ENCODE measurements at regions not wholly inside any gene's neighbourhood (a gene's known extent, or its start where the extent isn't known, plus 50 kb on each side); places are given as distances from the start of the nearest gene placed in this dataset.

DNA sequence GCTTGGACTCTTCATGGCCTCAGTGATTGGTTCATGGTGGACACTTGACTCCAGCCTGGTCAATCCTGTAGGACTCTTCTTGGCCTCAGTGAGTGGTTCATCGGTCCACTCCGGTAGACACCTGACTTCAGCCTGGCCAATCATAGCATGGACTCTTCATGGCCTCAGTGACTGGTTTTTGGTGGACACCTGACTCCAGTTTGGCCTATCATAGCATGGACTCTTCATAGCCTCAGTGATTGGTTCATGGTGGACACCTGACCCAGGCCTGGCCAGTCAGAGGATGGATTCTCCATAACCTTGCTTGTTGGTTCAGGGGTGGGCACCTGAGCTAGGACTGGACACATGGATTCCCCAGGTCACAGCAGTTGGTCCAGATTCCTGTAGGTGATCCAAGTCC, 106.0 kb upstream of the ERCC6L2 start:
- Histone ChIP-seq H3K79me2 (ENCODE audit: control insufficient read depth, insufficient read depth, low read length) (no peaks in the 10 kb centered on the region), H3K36me3 (ENCODE audit: control insufficient read depth, insufficient read depth, low read length) (no peaks in the 10 kb centered on the region), H3K27ac (ENCODE audit: extremely low read depth, low read depth, low read length) (no peak overlapping the region), H2AFZ (ENCODE audit: low read depth, low read length) (no peak overlapping the region), H3K9ac (ENCODE audit: insufficient read depth in 1 of 2, low read depth in 2 of 2, low read length in 2 of 2) (no peak overlapping the region), H3K4me2 (ENCODE audit: insufficient read depth, low read length) (no peak overlapping the region), H3K9me1 (ENCODE audit: control insufficient read depth, insufficient read depth, low read length) (no peaks in the 10 kb centered on the region), H3K4me3 (no peak overlapping the region), H3K9me3 (replicated peaks; ENCODE audit: control insufficient read depth, insufficient read depth, low read depth, low read length) (no peaks in the 10 kb centered on the region), H3K27me3 (ENCODE audit: control insufficient read depth in 2 of 2, insufficient read depth in 2 of 2, low read length in 2 of 2) (peaks cover 26 to 60% of the 10 kb centered on the region in 2 experiments), H3K4me1 (replicated peaks in 1 of 2; ENCODE audit: control insufficient read depth in 2 of 2, insufficient read depth in 2 of 2, low read length in 2 of 2) (peaks cover 0 to 4% of the 10 kb centered on the region in 2 experiments; a peak in 1 of 5 replicates), H4K20me1 (replicated peaks; ENCODE audit: control insufficient read depth, insufficient read depth, low read length) (no peaks in the 10 kb centered on the region)
- in situ Hi-C loops (cut with MboI), result no loop called here
- 6% methylated on average over 2 of the region's 2 CpGs for WGBS (ENCODE audit: insufficient coverage, low coverage, missing lambda C conversion rate)
- TF ChIP-seq, protein P1, sequence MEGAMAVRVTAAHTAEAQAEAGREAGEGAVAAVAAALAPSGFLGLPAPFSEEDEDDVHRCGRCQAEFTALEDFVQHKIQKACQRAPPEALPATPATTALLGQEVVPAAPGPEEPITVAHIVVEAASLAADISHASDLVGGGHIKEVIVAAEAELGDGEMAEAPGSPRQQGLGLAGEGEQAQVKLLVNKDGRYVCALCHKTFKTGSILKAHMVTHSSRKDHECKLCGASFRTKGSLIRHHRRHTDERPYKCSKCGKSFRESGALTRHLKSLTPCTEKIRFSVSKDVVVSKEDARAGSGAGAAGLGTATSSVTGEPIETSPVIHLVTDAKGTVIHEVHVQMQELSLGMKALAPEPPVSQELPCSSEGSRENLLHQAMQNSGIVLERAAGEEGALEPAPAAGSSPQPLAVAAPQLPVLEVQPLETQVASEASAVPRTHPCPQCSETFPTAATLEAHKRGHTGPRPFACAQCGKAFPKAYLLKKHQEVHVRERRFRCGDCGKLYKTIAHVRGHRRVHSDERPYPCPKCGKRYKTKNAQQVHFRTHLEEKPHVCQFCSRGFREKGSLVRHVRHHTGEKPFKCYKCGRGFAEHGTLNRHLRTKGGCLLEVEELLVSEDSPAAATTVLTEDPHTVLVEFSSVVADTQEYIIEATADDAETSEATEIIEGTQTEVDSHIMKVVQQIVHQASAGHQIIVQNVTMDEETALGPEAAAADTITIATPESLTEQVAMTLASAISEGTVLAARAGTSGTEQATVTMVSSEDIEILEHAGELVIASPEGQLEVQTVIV (CRISPR knock-in tag; IDR thresholded peaks at IDR 0.05; ENCODE audit: borderline replicate concordance), result no peak
- TF ChIP-seq TRIM28 (IDR thresholded peaks at IDR 0.05) (no peak), RAD51 (IDR thresholded peaks at IDR 0.05; ENCODE audit: borderline replicate concordance, low read depth) (peak; percentile 75), GTF3C2 (IDR thresholded peaks at IDR 0.05; ENCODE audit: borderline replicate concordance, extremely low read depth, insufficient read length) (no peak), NEUROD1 (IDR thresholded peaks at IDR 0.05; ENCODE audit: borderline replicate concordance, low read depth, low read length, partially characterized antibody) (no peak), NFYB (IDR thresholded peaks at IDR 0.05; ENCODE audit: extremely low read depth, insufficient read length) (peak; percentile 12), TFAM (CRISPR knock-in tag; conservative IDR thresholded peaks at IDR 0.05) (no peak), USF1 (CRISPR knock-in tag; IDR thresholded peaks at IDR 0.05) (peak; percentile 82), ZNF707 (CRISPR knock-in tag; conservative IDR thresholded peaks at IDR 0.05) (no peak)
- TF ChIP-seq, protein P2, sequence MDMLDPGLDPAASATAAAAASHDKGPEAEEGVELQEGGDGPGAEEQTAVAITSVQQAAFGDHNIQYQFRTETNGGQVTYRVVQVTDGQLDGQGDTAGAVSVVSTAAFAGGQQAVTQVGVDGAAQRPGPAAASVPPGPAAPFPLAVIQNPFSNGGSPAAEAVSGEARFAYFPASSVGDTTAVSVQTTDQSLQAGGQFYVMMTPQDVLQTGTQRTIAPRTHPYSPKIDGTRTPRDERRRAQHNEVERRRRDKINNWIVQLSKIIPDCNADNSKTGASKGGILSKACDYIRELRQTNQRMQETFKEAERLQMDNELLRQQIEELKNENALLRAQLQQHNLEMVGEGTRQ (CRISPR knock-in tag; IDR thresholded peaks at IDR 0.05), result peak; percentile 63
- TF ChIP-seq, protein P3, sequence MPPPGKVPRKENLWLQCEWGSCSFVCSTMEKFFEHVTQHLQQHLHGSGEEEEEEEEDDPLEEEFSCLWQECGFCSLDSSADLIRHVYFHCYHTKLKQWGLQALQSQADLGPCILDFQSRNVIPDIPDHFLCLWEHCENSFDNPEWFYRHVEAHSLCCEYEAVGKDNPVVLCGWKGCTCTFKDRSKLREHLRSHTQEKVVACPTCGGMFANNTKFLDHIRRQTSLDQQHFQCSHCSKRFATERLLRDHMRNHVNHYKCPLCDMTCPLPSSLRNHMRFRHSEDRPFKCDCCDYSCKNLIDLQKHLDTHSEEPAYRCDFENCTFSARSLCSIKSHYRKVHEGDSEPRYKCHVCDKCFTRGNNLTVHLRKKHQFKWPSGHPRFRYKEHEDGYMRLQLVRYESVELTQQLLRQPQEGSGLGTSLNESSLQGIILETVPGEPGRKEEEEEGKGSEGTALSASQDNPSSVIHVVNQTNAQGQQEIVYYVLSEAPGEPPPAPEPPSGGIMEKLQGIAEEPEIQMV (tag; conservative IDR thresholded peaks at IDR 0.05; ENCODE audit: low read depth), result no peak
- no TSS peak for BruUV-seq (replicated peaks)
- FAIRE-seq (no peak), ATAC-seq (peak; percentile 69), DNase-seq (ENCODE audit: extremely low read depth in 1 of 4, low spot score in 3 of 4) (no peak)
- intact Hi-C loops (cut with micrococcal nuclease), result no loop called here
- POLR2A ChIA-PET, result interaction anchor here (0.6 kb wide), 1 partner anchor 70 kb away, joined by 3 read pairs; no protein-coding TSS in a partner anchor
- CTCF ChIA-PET (ENCODE audit: low intra/inter-chr PET ratio), result no interaction called here

Data from K562 (cell line).